ENCODE measurements at regions not wholly inside any gene's neighbourhood (a gene's known extent, or its start where the extent isn't known, plus 50 kb on each side); places are given as distances from the start of the nearest gene placed in this dataset.
"Not testable (repeated sequence)": the region's sequence is repeated elsewhere in the genome, so short reads cannot be mapped to it uniquely, and the experiment has no call there.

DNA sequence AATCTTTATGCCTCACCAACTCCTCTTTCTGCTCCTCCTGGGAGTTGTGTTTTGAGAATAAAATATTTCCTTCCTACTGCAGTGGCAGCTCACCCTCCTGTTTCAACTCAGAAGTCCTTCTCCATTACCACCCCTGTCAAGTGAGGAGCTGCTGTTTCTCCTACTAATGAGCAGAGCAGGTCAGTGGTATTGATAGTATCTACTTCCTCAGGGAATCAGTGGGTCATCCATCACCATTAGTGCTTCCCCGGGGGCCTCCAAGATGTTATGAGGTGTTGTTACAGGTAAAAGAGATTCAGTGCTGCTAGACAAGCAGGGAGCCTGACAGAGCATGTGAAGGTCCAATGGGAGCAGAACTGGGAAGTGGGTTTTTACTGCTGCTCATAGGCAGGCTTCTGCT is 795.2 kb downstream of the REEP3 start:
- in situ Hi-C loops (cut with MboI; ENCODE audit: low sequenced_read_pairs) = no loop called here
- Histone ChIP-seq H3K4me3 (no peak overlapping the region), H3K9me3 (no peaks in the 10 kb centered on the region), H3K36me3 (replicated peaks) (no peaks in the 10 kb centered on the region), H3K4me1 (no peaks in the 10 kb centered on the region), H3K27me3 (ENCODE audit: low read depth) (no peaks in the 10 kb centered on the region)
- no peak for DNase-seq (ENCODE audit: low spot score in 2 of 2)

DNA sequence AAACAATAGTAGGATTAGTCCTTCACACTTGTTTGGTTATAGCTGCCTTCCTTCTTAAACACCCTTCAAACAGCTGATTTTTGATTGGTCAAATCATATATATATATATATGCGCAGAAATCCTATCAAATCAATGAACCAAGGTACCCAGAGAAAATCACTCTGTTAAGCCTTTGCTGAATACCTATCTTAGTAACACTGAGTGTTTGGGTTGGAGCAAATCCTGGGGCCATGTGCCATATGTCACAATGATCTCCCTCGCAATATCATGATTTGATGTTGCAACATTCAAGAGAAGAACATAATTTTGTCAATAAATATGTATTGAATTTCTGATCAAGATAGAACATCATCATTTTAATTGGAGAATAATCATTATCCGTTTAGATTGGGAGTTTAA is 795.6 kb downstream of the REEP3 start:
- Histone ChIP-seq H3K36me3 (replicated peaks) (no peaks in the 10 kb centered on the region), H3K27me3 (ENCODE audit: low read depth) (no peaks in the 10 kb centered on the region), H3K4me3 (no peak overlapping the region), H3K9me3 (no peaks in the 10 kb centered on the region), H3K4me1 (no peaks in the 10 kb centered on the region)
- in situ Hi-C loops (cut with MboI; ENCODE audit: low sequenced_read_pairs) = no loop called here
- DNase-seq (ENCODE audit: low spot score in 2 of 2) = no peak

- Histone ChIP-seq H3K27me3 (ENCODE audit: low read depth) (no peaks in the 10 kb centered on the region), H3K36me3 (replicated peaks) (no peaks in the 10 kb centered on the region), H3K4me3 (no peak overlapping the region), H3K4me1 (no peaks in the 10 kb centered on the region), H3K9me3 (no peaks in the 10 kb centered on the region)
- in situ Hi-C loops (cut with MboI; ENCODE audit: low sequenced_read_pairs) = no loop called here
- DNase-seq (ENCODE audit: low spot score in 2 of 2) = no peak
These were observed 799.2 kb downstream of the REEP3 start for GRCh38 chr10:64320448-64320847.

- DNase-seq (ENCODE audit: low spot score in 2 of 2) = no peak
- H3K9me3 ChIP-seq = no peaks in the 10 kb centered on the region
- in situ Hi-C loops (cut with MboI; ENCODE audit: low sequenced_read_pairs) = no loop called here
- H3K36me3 ChIP-seq (replicated peaks) = no peaks in the 10 kb centered on the region
- no peaks in the 10 kb centered on the region for H3K4me1 ChIP-seq
- H3K27me3 ChIP-seq (ENCODE audit: low read depth) = no peaks in the 10 kb centered on the region
- H3K4me3 ChIP-seq = no peak overlapping the region
These were observed 808.3 kb downstream of the REEP3 start for GRCh38 chr10:64329510-64329909.

GRCh38 chr10:64332551-64332950 is 811.4 kb downstream of the REEP3 start:
- Histone ChIP-seq H3K9me3 (no peaks in the 10 kb centered on the region), H3K4me3 (no peak overlapping the region), H3K36me3 (replicated peaks) (no peaks in the 10 kb centered on the region), H3K4me1 (no peaks in the 10 kb centered on the region), H3K27me3 (ENCODE audit: low read depth) (no peaks in the 10 kb centered on the region)
- DNase-seq (ENCODE audit: low spot score in 2 of 2) = no peak
- in situ Hi-C loops (cut with MboI; ENCODE audit: low sequenced_read_pairs) = no loop called here

DNA sequence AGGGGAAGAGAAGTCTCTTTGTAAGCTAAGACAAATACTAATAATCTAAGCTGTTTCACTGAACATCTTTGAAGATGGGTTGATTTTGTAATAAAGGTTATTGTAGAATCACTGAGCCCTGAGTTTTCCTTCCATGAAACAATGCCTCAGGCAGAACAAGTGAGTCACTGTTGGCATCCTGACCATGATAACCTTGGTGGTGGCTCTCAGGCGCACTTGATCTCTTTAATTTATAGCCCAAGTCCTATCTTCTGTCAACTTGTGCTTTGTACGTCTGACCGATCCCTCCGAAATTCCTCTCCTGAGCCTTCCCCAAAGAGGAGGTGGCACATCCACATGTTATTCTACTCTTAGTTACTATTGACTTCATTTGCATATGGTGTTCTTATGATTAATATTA is 812.9 kb downstream of the REEP3 start:
- in situ Hi-C loops (cut with MboI; ENCODE audit: low sequenced_read_pairs) = no loop called here
- H3K36me3 ChIP-seq (replicated peaks) = no peaks in the 10 kb centered on the region
- no peaks in the 10 kb centered on the region for H3K27me3 ChIP-seq (ENCODE audit: low read depth)
- DNase-seq (ENCODE audit: low spot score in 2 of 2) = no peak
- H3K4me1 ChIP-seq = no peaks in the 10 kb centered on the region
- H3K9me3 ChIP-seq = no peaks in the 10 kb centered on the region
- no peak overlapping the region for H3K4me3 ChIP-seq

DNA sequence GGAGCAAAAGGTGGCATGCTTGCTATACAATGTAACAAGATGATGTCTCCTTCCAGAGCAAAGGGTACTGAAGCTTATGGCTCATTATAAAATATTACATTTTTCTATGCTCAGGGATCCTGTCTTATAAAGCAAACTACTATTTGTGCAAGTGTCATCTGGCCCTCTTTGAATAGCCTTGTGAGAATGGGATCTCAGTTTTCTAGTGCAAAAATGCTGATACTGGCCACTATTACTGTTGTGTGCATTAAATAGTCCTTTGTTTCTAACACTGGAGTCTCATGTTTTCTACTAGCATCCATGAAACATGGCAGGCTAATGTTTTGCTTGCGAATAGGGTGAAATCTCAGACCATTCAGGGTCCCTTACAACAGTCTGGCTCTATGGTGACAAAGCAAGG is 823.0 kb downstream of the REEP3 start:
- no peak for DNase-seq (ENCODE audit: low spot score in 2 of 2)
- H3K36me3 ChIP-seq (replicated peaks) = no peaks in the 10 kb centered on the region
- no peaks in the 10 kb centered on the region for H3K9me3 ChIP-seq
- no peak overlapping the region for H3K4me3 ChIP-seq
- H3K4me1 ChIP-seq = no peaks in the 10 kb centered on the region
- H3K27me3 ChIP-seq (ENCODE audit: low read depth) = no peaks in the 10 kb centered on the region
- in situ Hi-C loops (cut with MboI; ENCODE audit: low sequenced_read_pairs) = no loop called here

DNA sequence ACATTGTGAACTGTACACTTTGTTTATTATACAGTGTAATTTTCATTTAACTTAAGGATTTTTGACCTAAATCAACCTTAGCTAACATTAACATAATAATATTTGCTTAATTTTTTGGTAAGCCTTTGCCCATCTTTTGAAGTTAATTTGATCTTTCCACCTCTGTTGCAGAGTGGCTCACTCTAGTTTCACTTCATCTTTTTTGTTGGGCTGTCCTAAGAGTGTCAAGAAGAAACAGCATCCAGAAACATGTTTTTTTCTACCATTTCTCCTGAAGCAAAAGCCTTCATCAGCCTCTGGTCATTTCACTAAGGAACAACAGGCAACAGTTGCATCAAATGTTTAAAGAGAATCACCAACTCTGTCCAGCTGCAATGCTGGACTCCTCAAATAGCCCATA is 824.7 kb downstream of the REEP3 start:
- Histone ChIP-seq H3K4me1 (no peaks in the 10 kb centered on the region), H3K4me3 (no peak overlapping the region), H3K9me3 (no peaks in the 10 kb centered on the region), H3K27me3 (ENCODE audit: low read depth) (no peaks in the 10 kb centered on the region), H3K36me3 (replicated peaks) (no peaks in the 10 kb centered on the region)
- in situ Hi-C loops (cut with MboI; ENCODE audit: low sequenced_read_pairs) = no loop called here
- DNase-seq (ENCODE audit: low spot score in 2 of 2) = no peak

DNA sequence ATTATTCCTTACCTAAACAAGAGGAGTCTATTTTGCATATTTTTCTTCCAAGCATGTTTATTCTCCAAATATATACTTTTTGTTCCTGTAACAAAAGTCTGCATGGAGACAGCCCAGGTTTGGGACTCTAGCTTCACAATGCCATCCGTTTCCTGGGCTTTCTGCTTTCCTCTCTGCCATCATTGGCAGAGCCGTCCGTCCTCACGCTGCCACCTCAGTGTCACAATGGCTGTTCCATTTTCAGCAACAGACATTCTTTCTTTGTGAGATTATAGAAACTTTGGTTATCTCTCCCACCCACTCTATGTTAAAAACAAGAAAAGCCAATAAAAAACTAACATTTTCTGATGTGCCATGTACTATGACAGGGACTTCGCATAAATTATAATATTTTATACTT is 825.2 kb downstream of the REEP3 start:
- Histone ChIP-seq H3K36me3 (replicated peaks) (no peaks in the 10 kb centered on the region), H3K4me3 (no peak overlapping the region), H3K27me3 (ENCODE audit: low read depth) (no peaks in the 10 kb centered on the region), H3K4me1 (no peaks in the 10 kb centered on the region), H3K9me3 (no peaks in the 10 kb centered on the region)
- no peak for DNase-seq (ENCODE audit: low spot score in 2 of 2)
- in situ Hi-C loops (cut with MboI; ENCODE audit: low sequenced_read_pairs) = no loop called here

GRCh38 chr10:64350665-64351064 is 829.5 kb downstream of the REEP3 start:
- no peaks in the 10 kb centered on the region for H3K4me1 ChIP-seq
- no peak overlapping the region for H3K4me3 ChIP-seq
- in situ Hi-C loops (cut with MboI; ENCODE audit: low sequenced_read_pairs) = no loop called here
- no peak for DNase-seq (ENCODE audit: low spot score in 2 of 2)
- H3K27me3 ChIP-seq (ENCODE audit: low read depth) = no peaks in the 10 kb centered on the region
- no peaks in the 10 kb centered on the region for H3K9me3 ChIP-seq
- no peaks in the 10 kb centered on the region for H3K36me3 ChIP-seq (replicated peaks)

DNA sequence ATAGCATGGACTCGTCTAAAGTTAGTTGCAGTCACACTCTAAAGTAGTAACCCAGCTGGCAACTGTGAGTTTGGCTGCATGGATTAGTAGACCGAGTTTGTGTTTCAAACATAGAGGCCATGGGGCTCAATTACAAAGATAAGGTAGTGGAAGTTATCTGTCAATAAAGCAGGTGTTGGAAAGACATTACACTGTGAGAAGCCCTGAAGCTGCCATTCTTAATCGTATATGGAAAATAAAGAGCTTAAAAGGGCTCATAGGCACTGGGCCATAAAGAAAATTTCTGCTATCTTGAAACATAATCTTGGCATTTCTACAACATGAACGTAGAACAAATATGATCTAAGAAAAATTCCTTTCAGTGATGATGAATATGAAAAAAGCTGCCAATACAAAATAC is 837.7 kb downstream of the REEP3 start:
- no peaks in the 10 kb centered on the region for H3K36me3 ChIP-seq (replicated peaks)
- H3K27me3 ChIP-seq (ENCODE audit: low read depth) = no peaks in the 10 kb centered on the region
- H3K4me3 ChIP-seq = no peak overlapping the region
- no peaks in the 10 kb centered on the region for H3K9me3 ChIP-seq
- no peaks in the 10 kb centered on the region for H3K4me1 ChIP-seq
- in situ Hi-C loops (cut with MboI; ENCODE audit: low sequenced_read_pairs) = no loop called here
- DNase-seq (ENCODE audit: low spot score in 2 of 2) = no peak

DNA sequence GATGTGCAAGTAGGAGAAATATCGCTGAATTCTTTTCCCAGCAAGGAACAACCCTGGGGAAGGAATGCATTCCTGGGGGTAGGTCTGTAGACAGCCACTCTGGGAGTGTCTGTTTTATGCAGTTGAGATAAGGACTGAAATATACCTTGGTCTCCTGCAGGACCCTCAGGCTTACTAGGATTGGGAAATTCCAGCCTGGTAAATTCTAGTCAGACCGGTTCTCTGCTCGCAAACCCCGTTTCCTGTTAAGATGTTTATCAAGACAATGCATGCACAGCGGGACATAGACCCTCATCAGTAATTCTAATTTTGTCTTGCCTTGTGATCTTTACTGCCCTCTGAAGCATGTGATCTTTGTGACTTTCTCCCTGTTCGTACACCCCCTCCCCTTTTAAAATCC is 839.0 kb downstream of the REEP3 start:
- H3K4me3 ChIP-seq; in situ Hi-C loops (cut with MboI; ENCODE audit: low sequenced_read_pairs); H3K36me3 ChIP-seq (replicated peaks); DNase-seq (ENCODE audit: low spot score in 2 of 2); H3K27me3 ChIP-seq (ENCODE audit: low read depth); H3K9me3 ChIP-seq; H3K4me1 ChIP-seq: not testable (repeated sequence)

DNA sequence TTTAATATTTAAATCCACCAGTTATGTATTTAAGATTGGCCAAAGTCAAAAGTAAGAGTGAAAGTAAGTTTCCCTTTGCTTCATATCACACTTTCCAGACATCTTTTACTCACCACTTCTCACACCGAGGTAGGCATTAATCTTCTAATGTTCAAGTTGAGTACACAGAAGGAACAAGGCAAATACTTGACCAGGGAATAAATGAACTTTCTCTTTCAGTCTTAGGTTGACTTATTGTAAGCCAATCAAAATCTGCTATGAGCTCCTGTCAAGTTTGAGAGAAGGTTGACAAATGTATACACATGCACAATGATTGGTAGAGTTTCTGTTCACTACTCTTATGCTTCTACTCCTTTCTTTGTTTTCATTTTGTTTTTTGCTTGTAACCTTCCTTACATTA is 842.5 kb downstream of the REEP3 start:
- DNase-seq (ENCODE audit: low spot score in 2 of 2) = no peak
- H3K4me3 ChIP-seq = no peak overlapping the region
- peaks cover 2% of the 10 kb centered on the region; the same call in 1 of the 2 replicates for H3K4me1 ChIP-seq
- no peaks in the 10 kb centered on the region for H3K36me3 ChIP-seq (replicated peaks)
- H3K27me3 ChIP-seq (ENCODE audit: low read depth) = no peaks in the 10 kb centered on the region
- in situ Hi-C loops (cut with MboI; ENCODE audit: low sequenced_read_pairs) = no loop called here
- no peaks in the 10 kb centered on the region for H3K9me3 ChIP-seq

DNA sequence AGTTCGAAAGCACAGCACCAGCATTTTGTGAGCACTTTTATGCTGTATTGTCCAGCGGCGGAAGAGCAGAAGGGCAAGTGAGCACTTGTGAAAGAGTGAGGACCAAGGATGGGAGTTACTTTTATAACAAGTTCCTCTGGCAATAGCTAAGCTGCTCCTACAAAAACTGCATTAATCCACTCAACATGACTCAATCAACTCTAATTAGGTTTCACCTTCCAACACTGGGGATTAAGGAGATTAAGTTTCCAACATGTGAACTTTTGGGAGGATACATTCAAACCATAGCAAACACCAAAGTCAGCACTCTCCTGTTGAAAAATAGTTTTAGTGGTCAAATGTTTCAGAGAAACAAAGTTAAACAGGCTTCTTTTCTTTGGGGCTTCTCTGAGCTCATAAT is 844.5 kb downstream of the REEP3 start:
- no peaks in the 10 kb centered on the region for H3K36me3 ChIP-seq (replicated peaks)
- DNase-seq (ENCODE audit: low spot score in 2 of 2) = peak in 1 of 2 experiments; percentile 35
- H3K9me3 ChIP-seq = no peaks in the 10 kb centered on the region
- in situ Hi-C loops (cut with MboI; ENCODE audit: low sequenced_read_pairs) = no loop called here
- no peak overlapping the region for H3K4me3 ChIP-seq
- no peaks in the 10 kb centered on the region for H3K27me3 ChIP-seq (ENCODE audit: low read depth)
- peaks cover 2% of the 10 kb centered on the region; the same call in 1 of the 2 replicates for H3K4me1 ChIP-seq

DNA sequence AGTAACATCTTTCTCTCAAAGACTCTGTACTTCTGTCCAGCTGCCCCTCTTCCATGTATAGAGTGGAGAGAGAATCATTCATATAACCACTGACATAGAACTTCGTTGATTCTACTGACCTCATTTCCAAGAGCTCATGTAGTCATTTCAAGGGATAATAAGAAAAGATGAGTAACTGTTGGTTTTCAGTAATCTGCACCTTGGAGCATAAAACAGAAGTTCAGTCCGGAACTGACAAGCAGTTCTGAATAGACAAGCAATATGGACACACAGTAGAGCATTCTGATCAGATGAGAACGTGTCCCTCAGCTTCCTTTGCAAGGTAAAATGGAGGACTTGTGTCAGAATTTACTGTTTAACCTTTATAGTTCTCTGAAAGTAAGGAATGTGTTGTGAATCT is 847.1 kb downstream of the REEP3 start:
- H3K9me3 ChIP-seq = no peaks in the 10 kb centered on the region
- H3K4me3 ChIP-seq = no peak overlapping the region
- no peak for DNase-seq (ENCODE audit: low spot score in 2 of 2)
- in situ Hi-C loops (cut with MboI; ENCODE audit: low sequenced_read_pairs) = no loop called here
- H3K36me3 ChIP-seq (replicated peaks) = no peaks in the 10 kb centered on the region
- peaks cover 2% of the 10 kb centered on the region; the same call in 1 of the 2 replicates for H3K4me1 ChIP-seq
- H3K27me3 ChIP-seq (ENCODE audit: low read depth) = no peaks in the 10 kb centered on the region

All from HAP-1 (cell line).